HG02610 (cell line): ENCODE measurements at regions not wholly inside any gene's neighbourhood (a gene's known extent, or its start where the extent isn't known, plus 50 kb on each side); places are given as distances from the start of the nearest gene placed in this dataset.

ENCODE experiments used
- ATAC-seq: cut with Tn5 transposase; IDR thresholded peaks from one replicate; pipeline ENCODE4 v1.9.1; 2021; ENCODE audit warnings: mild to moderate bottlenecking, moderate library complexity; ENCODE audit not compliant: unreplicated experiment

GRCh38 chr11:116421529-116422185 lies 351.1 kb downstream of the BUD13 start:
- ATAC-seq, result no peak

- no peak for ATAC-seq
Observed at GRCh38 chr11:116420770-116421528, 351.8 kb downstream of the BUD13 start.

GRCh38 chr11:116420030-116420429 lies 352.8 kb downstream of the BUD13 start:
- ATAC-seq, result no peak

- ATAC-seq, result no peak
Observed at GRCh38 chr11:116418388-116419041, 354.3 kb downstream of the BUD13 start.

- no peak for ATAC-seq
Observed at GRCh38 chr11:116416852-116417251, 355.9 kb downstream of the BUD13 start.

- ATAC-seq, result no peak
Observed at GRCh38 chr11:116415095-116415494, 357.7 kb downstream of the BUD13 start.

GRCh38 chr11:116414357-116414880 lies 358.4 kb downstream of the BUD13 start:
- ATAC-seq, result no peak

GRCh38 chr11:116413301-116414242 lies 359.2 kb downstream of the BUD13 start:
- no peak for ATAC-seq

- ATAC-seq, result no peak
Observed at GRCh38 chr11:116412118-116412889, 360.5 kb downstream of the BUD13 start.

GRCh38 chr11:116409238-116409637 lies 363.5 kb downstream of the BUD13 start:
- no peak for ATAC-seq

- no peak for ATAC-seq
Observed at GRCh38 chr11:116406042-116406441, 366.7 kb downstream of the BUD13 start.

GRCh38 chr11:116404462-116404798 lies 368.4 kb downstream of the BUD13 start:
- ATAC-seq, result no peak

- no peak for ATAC-seq
Observed at GRCh38 chr11:116403794-116404461, 368.9 kb downstream of the BUD13 start.

GRCh38 chr11:116400081-116400480 lies 372.7 kb downstream of the BUD13 start:
- no peak for ATAC-seq

- no peak for ATAC-seq
Observed at GRCh38 chr11:116397602-116398084, 375.1 kb downstream of the BUD13 start.

- ATAC-seq, result no peak
Observed at GRCh38 chr11:116396331-116396730, 376.5 kb downstream of the BUD13 start.

GRCh38 chr11:116394022-116394421 lies 378.8 kb downstream of the BUD13 start:
- ATAC-seq, result no peak

- no peak for ATAC-seq
Observed at GRCh38 chr11:116390963-116391362, 381.8 kb downstream of the BUD13 start.

GRCh38 chr11:116388146-116388545 lies 384.6 kb downstream of the BUD13 start:
- ATAC-seq, result no peak
